HepG2 (cell line): ENCODE measurements at regions not wholly inside any gene's neighbourhood (a gene's known extent, or its start where the extent isn't known, plus 50 kb on each side); places are given as distances from the start of the nearest gene placed in this dataset.
"Not testable (repeated sequence)": the region's sequence is repeated elsewhere in the genome, so short reads cannot be mapped to it uniquely, and the experiment has no call there.

ENCODE experiments used
- ATAC-seq: fragments of 200-7000 bp; cut with Tn5 transposase; 3 replicates; pipeline ENCODE4 v1.9.1; 2020; ENCODE audit warnings: mild to moderate bottlenecking, moderate library complexity
- BruUV-seq: library from RNA; stranded (reverse); fragments of 400-500 nt; replicated peaks from 2 replicates; lab custom pipeline; 2021; lab: Mats Ljungman, UMichigan
- CTCF ChIA-PET: fragments of 300-600 bp; formaldehyde crosslinking; extraction: SDS; loops from one replicate; lab custom pipeline; 2021; ENCODE audit warnings: low total read pairs, inconsistent platforms, low intra/inter-chr PET ratio; lab: Yijun Ruan, JAX
- POLR2A ChIA-PET: fragments of 350-600 bp; sonication (Branson Sonifier 250); formaldehyde crosslinking; loops from one replicate; lab custom pipeline; 2020; ENCODE audit warnings: antibody characterized with exemption, inconsistent platforms; lab: Yijun Ruan, JAX
- DNase-seq: peaks from one replicate; pipeline ENCODE4 v3.0.0-alpha.2; 2015; ENCODE audit warnings: low spot score
- FAIRE-seq: peaks from 3 replicates; lab custom pipeline; 2011; peaks lifted over from hg19 to GRCh38; lab: Jason Lieb, UNC
- H2AFZ ChIP-seq: one replicate; pipeline ENCODE4 v1.6.1; 2011; ENCODE audit warnings: low read length, inconsistent platforms
- H3K27ac ChIP-seq: fragments of 300-600 bp; 3 replicates; pipeline ENCODE4 v1.8.0; 2011; ENCODE audit warnings: mixed run types, mild to moderate bottlenecking, mixed read lengths, low read length, inconsistent platforms; ENCODE audit not compliant: insufficient read depth; ENCODE audit errors: extremely low read length
- H3K27me3 ChIP-seq, 2 experiments: fragments of 200-600 bp in 1 of 2; 2 replicates in 1 of 2; 3 replicates in 1 of 2; pipeline versions ENCODE4 v1.6.0 to v1.8.0; 2011; ENCODE audit warnings: low read length in 2 of 2, mild to moderate bottlenecking in 2 of 2, moderate library complexity in 2 of 2, inconsistent platforms in 1 of 2; ENCODE audit not compliant: insufficient read depth in 2 of 2, control insufficient read depth in 1 of 2
- H3K36me3 ChIP-seq, 2 experiments: fragments of 200-600 bp in 1 of 2; replicated peaks in 1 of 2; 2 replicates in 1 of 2; 3 replicates in 1 of 2; pipeline versions ENCODE4 v1.5.1 to v1.8.0; 2011; ENCODE audit warnings: low read length in 2 of 2, inconsistent platforms in 1 of 2; ENCODE audit not compliant: insufficient read depth in 2 of 2, control insufficient read depth in 1 of 2
- H3K4me1 ChIP-seq: 2 replicates; pipeline ENCODE4 v1.5.1; 2012; ENCODE audit warnings: low read length, inconsistent platforms; ENCODE audit not compliant: insufficient read depth
- H3K4me2 ChIP-seq: 2 replicates; pipeline ENCODE4 v1.6.0; 2011; ENCODE audit warnings: low read depth, low read length, inconsistent platforms
- H3K4me3 ChIP-seq, 3 experiments: fragments of 200-600 bp in 1 of 3; sonication (generic), shearing (Covaris generic) in 1 of 3; replicated peaks in 1 of 3; 2 replicates each; pipeline ENCODE4 v1.5.1; 2011 to 2016; ENCODE audit warnings: low read length in 3 of 3, inconsistent platforms in 2 of 3, low read depth in 2 of 3, mild to moderate bottlenecking in 2 of 3, control low read depth in 1 of 3, mixed read lengths in 1 of 3; ENCODE audit not compliant: insufficient read depth in 1 of 3
- H3K79me2 ChIP-seq: one replicate; pipeline ENCODE4 v1.6.1; 2011; ENCODE audit warnings: low read length, inconsistent platforms; ENCODE audit not compliant: insufficient read depth
- H3K9ac ChIP-seq: 2 replicates; pipeline ENCODE4 v1.6.0; 2011; ENCODE audit warnings: mild to moderate bottlenecking, low read depth, low read length, inconsistent platforms; ENCODE audit not compliant: insufficient read depth
- H3K9me3 ChIP-seq: 2 replicates; pipeline ENCODE4 v1.5.1; 2012; ENCODE audit warnings: mild to moderate bottlenecking, low read length
- H4K20me1 ChIP-seq: 2 replicates; pipeline ENCODE4 v1.6.0; 2011; ENCODE audit warnings: inconsistent platforms, mild to moderate bottlenecking, low read length, moderate library complexity; ENCODE audit not compliant: insufficient read depth
- LRRFIP1 ChIP-seq: sonication (generic); formaldehyde crosslinking; conservative IDR thresholded peaks from 2 replicates; pipeline ENCODE4 v1.4.0; 2020; ENCODE audit warnings: missing genetic modification reagents
- SMAD3 ChIP-seq: sonication (generic); formaldehyde crosslinking; IDR thresholded peaks from 2 replicates; pipeline ENCODE4 v1.4.0; 2020; ENCODE audit warnings: missing genetic modification reagents
- ZBTB26 ChIP-seq: IDR thresholded peaks from 2 replicates; pipeline ENCODE4 v1.6.1; 2016; ENCODE audit warnings: missing compliant biosample characterization, missing genetic modification reagents, borderline replicate concordance
- WGBS: methylation state at CpG from one replicate; pipeline ENCODE4 v1.1.6; 2017; ENCODE audit warnings: low lambda C conversion rate; 5-methylcytosine and 5-hydroxymethylcytosine counted together
- in situ Hi-C: cut with HindIII; loops from 2 replicates; pipeline ENCODE4 v1.10.0; 2017; ENCODE audit warnings: low pct_unique_long_range_greater_than_20kb; ENCODE audit not compliant: extremely low pct_ligation_motif_present
- intact Hi-C: fragments of 100-400 bp; cut with micrococcal nuclease; formaldehyde crosslinking; loops from one replicate; pipeline ENCODE4 v1.10.0; 2022; ENCODE audit not compliant: unreplicated experiment

GRCh38 chr3:48101301-48101650 lies 85.1 kb upstream of the MAP4 start:
- H3K27ac ChIP-seq, DNase-seq, in situ Hi-C loops, ATAC-seq, BruUV-seq, H4K20me1 ChIP-seq, CTCF ChIA-PET, H2AFZ ChIP-seq, H3K4me3 ChIP-seq, intact Hi-C loops, POLR2A ChIA-PET, H3K9me3 ChIP-seq, H3K36me3 ChIP-seq, H3K27me3 ChIP-seq, H3K9ac ChIP-seq, FAIRE-seq, H3K4me2 ChIP-seq, H3K79me2 ChIP-seq: not testable (repeated sequence)
- 76% methylated on average over 2 of the region's 2 CpGs for WGBS
- peaks cover 14% of the 10 kb centered on the region for H3K4me1 ChIP-seq

- TF ChIP-seq ZBTB26 (CRISPR knock-in tag), result no peak
- no peak for TF ChIP-seq SMAD3 (CRISPR knock-in tag)
- no peak for TF ChIP-seq LRRFIP1 (CRISPR knock-in tag)
- Histone ChIP-seq H3K36me3 (no peaks in the 10 kb centered on the region), H3K27me3 (no peaks in the 10 kb centered on the region; a peak in 2 of 5 replicates), H2AFZ (no peak overlapping the region), H4K20me1 (no peaks in the 10 kb centered on the region), H3K9ac (no peak overlapping the region), H3K4me3 (no peak overlapping the region), H3K4me2 (no peak overlapping the region), H3K79me2 (peaks cover 11% of the 10 kb centered on the region), H3K9me3 (no peaks in the 10 kb centered on the region), H3K27ac (no peak overlapping the region), H3K4me1 (peaks cover 15% of the 10 kb centered on the region)
- intact Hi-C loops, result no loop called here
- DNase-seq (no peak), ATAC-seq (no peak), FAIRE-seq (no peak)
- in situ Hi-C loops, result no loop called here
- POLR2A ChIA-PET, result no interaction called here
- CTCF ChIA-PET, result no interaction called here
- no TSS peak for BruUV-seq
- 28% methylated on average over 2 of the region's 2 CpGs for WGBS
Observed at GRCh38 chr3:48092270-48092669, 76.1 kb upstream of the MAP4 start.
